Endodermal cell (in vitro differentiated cells): ENCODE measurements at regions not wholly inside any gene's neighbourhood (a gene's known extent, or its start where the extent isn't known, plus 50 kb on each side); places are given as distances from the start of the nearest gene placed in this dataset.

ENCODE experiments used
- DNase-seq: peaks from one replicate; pipeline ENCODE4 v3.0.0-alpha.2; 2017
- H3K27ac ChIP-seq: 2 replicates; pipeline ENCODE4 v1.5.1; 2013; ENCODE audit warnings: mild to moderate bottlenecking, low read depth, low read length, moderate library complexity
- H3K27me3 ChIP-seq: 2 replicates; pipeline ENCODE4 v1.6.1; 2013; ENCODE audit warnings: mild to moderate bottlenecking, low read length, moderate library complexity; ENCODE audit not compliant: insufficient read depth, control insufficient read depth, poor library complexity, severe bottlenecking
- H3K36me3 ChIP-seq: 2 replicates; pipeline ENCODE4 v1.7.0; 2013; ENCODE audit warnings: mild to moderate bottlenecking, low read length, moderate library complexity; ENCODE audit not compliant: control insufficient read depth, insufficient read depth
- H3K4me1 ChIP-seq: one replicate; pipeline ENCODE4 v1.7.0; 2013; ENCODE audit warnings: low read length; ENCODE audit not compliant: control insufficient read depth, insufficient read depth
- H3K4me3 ChIP-seq: 2 replicates; pipeline ENCODE4 v1.5.1; 2013; ENCODE audit warnings: mild to moderate bottlenecking, low read length, moderate library complexity
- H3K9ac ChIP-seq: 2 replicates; pipeline ENCODE4 v1.6.1; 2013; ENCODE audit warnings: mild to moderate bottlenecking, low read length, moderate library complexity; ENCODE audit not compliant: poor library complexity, severe bottlenecking; ENCODE audit errors: extremely low read depth
- H3K9me3 ChIP-seq: 2 replicates; pipeline ENCODE4 v1.6.1; 2013; ENCODE audit warnings: mild to moderate bottlenecking, low read length, moderate library complexity; ENCODE audit not compliant: control insufficient read depth
- H3K27ac Mint-ChIP-seq: 2 replicates; pipeline ENCODE4 v1.8.0; 2020; ENCODE audit warnings: mixed read lengths
- H3K27me3 Mint-ChIP-seq: 2 replicates; pipeline ENCODE4 v1.8.0; 2021; ENCODE audit warnings: mild to moderate bottlenecking, mixed read lengths; ENCODE audit not compliant: insufficient read depth
- H3K36me3 Mint-ChIP-seq: 2 replicates; pipeline ENCODE4 v1.8.0; 2020; ENCODE audit warnings: low read depth, mixed read lengths
- H3K4me1 Mint-ChIP-seq: 2 replicates; pipeline ENCODE4 v1.8.0; 2020; ENCODE audit warnings: mixed read lengths
- H3K4me3 Mint-ChIP-seq: 2 replicates; pipeline ENCODE4 v1.8.0; 2020; ENCODE audit warnings: mild to moderate bottlenecking, moderate library complexity, mixed read lengths
- H3K9me3 Mint-ChIP-seq: 2 replicates; pipeline ENCODE4 v1.8.0; 2020; ENCODE audit warnings: mild to moderate bottlenecking, mixed read lengths
- WGBS, 2 experiments: methylation state at CpG; one replicate each; pipeline versions ENCODE4 v1.1.5 to v1.1.7; 2013; ENCODE audit warnings: missing lambda C conversion rate in 2 of 2, mixed read lengths in 1 of 2; ENCODE audit not compliant: insufficient coverage in 1 of 2, insufficient read length in 1 of 2; 5-methylcytosine and 5-hydroxymethylcytosine counted together
- TF ChIP-seq, protein P1 (sequence below): fragments of 200-600 bp; sonication (generic); conservative IDR thresholded peaks from 2 replicates; pipeline ENCODE4 v1.5.0; 2021; ENCODE audit warnings: antibody characterized with exemption, mild to moderate bottlenecking

DNA sequence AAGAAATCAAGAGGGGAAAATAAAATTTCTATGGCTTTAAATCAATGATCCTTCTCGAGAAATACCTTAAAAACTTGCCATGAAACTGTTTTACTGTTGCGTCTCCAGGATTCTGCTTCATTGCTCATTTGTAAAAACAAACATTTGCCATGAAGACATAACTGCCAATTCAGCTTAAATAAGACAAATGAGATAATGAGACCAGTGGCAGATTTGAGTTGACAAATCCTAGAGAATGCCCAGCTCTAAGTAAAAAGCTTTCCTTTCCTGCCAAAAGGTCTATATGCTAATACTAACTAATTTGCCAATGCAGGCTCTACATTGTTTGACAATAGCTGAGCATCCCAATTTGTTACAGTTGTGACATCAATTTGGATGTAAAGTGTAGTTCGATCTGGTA, 400.5 kb upstream of the PCDH9 start:
- no peaks in the 10 kb centered on the region for H3K36me3 Mint-ChIP-seq
- WGBS, 2 experiments = 91 to 96% methylated on average over 2 to 3 of the region's 3 CpGs
- peaks cover 7% of the 10 kb centered on the region for H3K4me1 Mint-ChIP-seq
- TF ChIP-seq, protein P1, sequence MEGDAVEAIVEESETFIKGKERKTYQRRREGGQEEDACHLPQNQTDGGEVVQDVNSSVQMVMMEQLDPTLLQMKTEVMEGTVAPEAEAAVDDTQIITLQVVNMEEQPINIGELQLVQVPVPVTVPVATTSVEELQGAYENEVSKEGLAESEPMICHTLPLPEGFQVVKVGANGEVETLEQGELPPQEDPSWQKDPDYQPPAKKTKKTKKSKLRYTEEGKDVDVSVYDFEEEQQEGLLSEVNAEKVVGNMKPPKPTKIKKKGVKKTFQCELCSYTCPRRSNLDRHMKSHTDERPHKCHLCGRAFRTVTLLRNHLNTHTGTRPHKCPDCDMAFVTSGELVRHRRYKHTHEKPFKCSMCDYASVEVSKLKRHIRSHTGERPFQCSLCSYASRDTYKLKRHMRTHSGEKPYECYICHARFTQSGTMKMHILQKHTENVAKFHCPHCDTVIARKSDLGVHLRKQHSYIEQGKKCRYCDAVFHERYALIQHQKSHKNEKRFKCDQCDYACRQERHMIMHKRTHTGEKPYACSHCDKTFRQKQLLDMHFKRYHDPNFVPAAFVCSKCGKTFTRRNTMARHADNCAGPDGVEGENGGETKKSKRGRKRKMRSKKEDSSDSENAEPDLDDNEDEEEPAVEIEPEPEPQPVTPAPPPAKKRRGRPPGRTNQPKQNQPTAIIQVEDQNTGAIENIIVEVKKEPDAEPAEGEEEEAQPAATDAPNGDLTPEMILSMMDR = no peak
- H3K4me1 ChIP-seq = no peaks in the 10 kb centered on the region
- no peak overlapping the region for H3K4me3 Mint-ChIP-seq
- no peaks in the 10 kb centered on the region for H3K9me3 ChIP-seq
- no peaks in the 10 kb centered on the region for H3K9me3 Mint-ChIP-seq
- H3K9ac ChIP-seq = no peak overlapping the region
- no peaks in the 10 kb centered on the region for H3K36me3 ChIP-seq
- H3K27me3 Mint-ChIP-seq = no peaks in the 10 kb centered on the region
- H3K27ac Mint-ChIP-seq = no peak overlapping the region
- DNase-seq = no peak
- no peaks in the 10 kb centered on the region for H3K27me3 ChIP-seq
- H3K4me3 ChIP-seq = no peak overlapping the region
- H3K27ac ChIP-seq = no peak overlapping the region

DNA sequence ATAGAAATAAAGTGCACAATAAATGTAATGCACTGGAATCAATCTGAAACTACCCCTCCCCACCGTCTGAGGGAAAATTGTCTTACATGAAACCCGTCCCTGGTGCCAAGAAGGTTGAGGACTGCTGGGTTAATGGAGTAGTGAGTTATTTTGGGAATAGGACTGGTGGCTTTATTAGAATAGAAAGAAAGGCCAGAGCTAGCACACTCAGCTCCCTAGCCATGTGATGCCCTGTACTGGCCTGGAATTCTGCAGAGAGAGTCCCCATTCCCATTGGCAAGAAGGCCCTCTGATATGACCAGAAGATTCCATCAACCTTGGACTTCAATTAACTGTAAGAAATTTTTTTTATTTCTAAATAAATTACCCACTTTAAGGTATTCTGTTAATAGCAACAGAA, 393.5 kb upstream of the PCDH9 start:
- no peak overlapping the region for H3K27ac ChIP-seq
- no peak overlapping the region for H3K4me3 ChIP-seq
- 100% methylated on average over 2 of the region's 2 CpGs; no CpG with 5 or more reads in 1 of the 2 experiments for WGBS, 2 experiments
- H3K9ac ChIP-seq = no peak overlapping the region
- no peaks in the 10 kb centered on the region for H3K27me3 Mint-ChIP-seq
- H3K9me3 ChIP-seq = no peaks in the 10 kb centered on the region
- H3K27ac Mint-ChIP-seq = no peak overlapping the region
- H3K4me1 Mint-ChIP-seq = no peaks in the 10 kb centered on the region
- no peaks in the 10 kb centered on the region for H3K36me3 ChIP-seq
- H3K36me3 Mint-ChIP-seq = no peaks in the 10 kb centered on the region
- TF ChIP-seq, protein P1 = no peak
- DNase-seq = no peak
- no peaks in the 10 kb centered on the region for H3K4me1 ChIP-seq
- no peak overlapping the region for H3K4me3 Mint-ChIP-seq
- no peaks in the 10 kb centered on the region for H3K9me3 Mint-ChIP-seq
- no peaks in the 10 kb centered on the region for H3K27me3 ChIP-seq

DNA sequence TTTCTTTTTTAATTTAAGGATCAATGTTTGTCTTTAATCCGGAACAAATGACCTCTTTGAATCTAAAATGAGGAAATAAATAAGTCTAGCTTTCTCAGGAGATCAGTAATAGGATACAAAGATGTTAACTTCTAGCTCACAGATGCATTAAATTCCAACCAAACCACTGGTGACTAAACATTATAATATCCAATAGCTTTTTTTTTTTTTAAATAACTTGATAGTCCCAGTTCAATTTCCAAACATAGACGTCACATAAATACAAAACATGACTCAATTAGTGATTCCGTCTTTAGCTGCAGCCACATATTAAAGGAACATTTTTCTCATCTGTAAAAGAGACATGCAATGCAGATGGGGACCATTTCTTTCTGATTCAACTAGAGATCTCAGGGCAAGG, 390.5 kb upstream of the PCDH9 start:
- Histone ChIP-seq H3K27ac (no peak overlapping the region), H3K4me3 (no peak overlapping the region), H3K9ac (no peak overlapping the region), H3K4me1 (no peaks in the 10 kb centered on the region), H3K9me3 (no peaks in the 10 kb centered on the region), H3K36me3 (no peaks in the 10 kb centered on the region), H3K27me3 (no peaks in the 10 kb centered on the region)
- no peak overlapping the region for H3K4me3 Mint-ChIP-seq
- no peaks in the 10 kb centered on the region for H3K36me3 Mint-ChIP-seq
- TF ChIP-seq, protein P1 = no peak
- no peak overlapping the region for H3K27ac Mint-ChIP-seq
- DNase-seq = no peak
- no peaks in the 10 kb centered on the region for H3K9me3 Mint-ChIP-seq
- WGBS, 2 experiments = 93 to 100% methylated on average over 2 to 3 of the region's 3 CpGs
- no peaks in the 10 kb centered on the region for H3K4me1 Mint-ChIP-seq
- H3K27me3 Mint-ChIP-seq = no peaks in the 10 kb centered on the region
